HCT116 (cell line): ENCODE measurements at regions not wholly inside any gene's neighbourhood (a gene's known extent, or its start where the extent isn't known, plus 50 kb on each side); places are given as distances from the start of the nearest gene placed in this dataset.

Experiments used
- ATAC-seq: fragments of 200-7000 bp; cut with Tn5 transposase; 2 replicates; pipeline ENCODE4 v1.9.1; 2020; ENCODE audit warnings: mild to moderate bottlenecking, moderate library complexity
- BruUV-seq: library from RNA; stranded (reverse); fragments of 400-500 nt; replicated peaks from 2 replicates; lab custom pipeline; 2021; lab: Mats Ljungman, UMichigan
- CTCF ChIA-PET: fragments of 300-600 bp; sonication (Branson Sonifier 250); formaldehyde crosslinking; loops from one replicate; lab custom pipeline; 2021; ENCODE audit warnings: antibody characterized with exemption; lab: Charles Lee
- POLR2A ChIA-PET: fragments of 300-600, 350-600 bp; sonication (Branson Sonifier 250); formaldehyde crosslinking; loops from one replicate; lab custom pipeline; 2021; ENCODE audit warnings: antibody characterized with exemption; lab: Charles Lee
- RAD21 ChIA-PET, 2 experiments: fragments of 300-600 bp; sonication (Branson Sonifier 250); formaldehyde crosslinking; loops; one replicate each; lab custom pipeline; 2023; ENCODE audit warnings: low total read pairs in 2 of 2; ENCODE audit not compliant: uncharacterized antibody in 2 of 2, unreplicated experiment in 2 of 2, low non-redundant PET in 1 of 2; lab: Charles Lee
- DNase-seq: peaks from one replicate; pipeline ENCODE4 v3.0.0-alpha.2; 2010; ENCODE audit warnings: low read depth, low spot score
- H2AFZ ChIP-seq: fragments of 200-600 bp; shearing (Covaris generic), sonication (generic); 2 replicates; pipeline ENCODE4 v1.6.1; 2017; ENCODE audit warnings: low read depth, mixed run types, mixed read lengths, antibody characterized with exemption, low read length; ENCODE audit not compliant: poor library complexity, severe bottlenecking
- H3K27ac ChIP-seq: 2 replicates; pipeline ENCODE4 v1.5.1; 2012; ENCODE audit warnings: low read depth, low read length
- H3K27me3 ChIP-seq: fragments of 200-600 bp; sonication (generic); 2 replicates; pipeline ENCODE4 v1.6.1; 2016; ENCODE audit warnings: mixed run types, low read length, mixed read lengths; ENCODE audit not compliant: insufficient read depth
- H3K36me3 ChIP-seq, 2 experiments: fragments of 200-500 bp in 1 of 2; fragments of 200-600 bp in 1 of 2; sonication (Bioruptor generic) in 1 of 2; sonication (generic) in 1 of 2; 2 replicates each; pipeline versions ENCODE4 v1.5.1 to v1.6.1; 2014 to 2016; ENCODE audit warnings: low read length in 2 of 2, inconsistent platforms in 1 of 2, mixed read lengths in 1 of 2, mixed run types in 1 of 2; ENCODE audit not compliant: insufficient read depth in 2 of 2, control insufficient read depth in 1 of 2
- H3K4me1 ChIP-seq, 2 experiments: fragments of 200-600 bp in 1 of 2; sonication (generic) in 1 of 2; 2 replicates each; pipeline versions ENCODE4 v1.5.1 to v1.6.1; 2012 to 2017; ENCODE audit warnings: low read length in 2 of 2, inconsistent platforms in 1 of 2, mild to moderate bottlenecking in 1 of 2, mixed read lengths in 1 of 2, mixed run types in 1 of 2, moderate library complexity in 1 of 2; ENCODE audit not compliant: insufficient read depth in 2 of 2, control insufficient read depth in 1 of 2
- H3K4me2 ChIP-seq: fragments of 200-600 bp; sonication (generic); 2 replicates; pipeline ENCODE4 v1.6.1; 2017; ENCODE audit warnings: mixed run types, low read length, mixed read lengths
- H3K4me3 ChIP-seq, 2 experiments: fragments of 200-600 bp in 1 of 2; sonication (generic) in 1 of 2; replicated peaks in 1 of 2; 2 replicates each; pipeline ENCODE4 v1.5.1; 2011 to 2016; ENCODE audit warnings: low read length in 2 of 2, control low read depth in 1 of 2, low read depth in 1 of 2, mild to moderate bottlenecking in 1 of 2, mixed read lengths in 1 of 2, mixed run types in 1 of 2
- H3K79me2 ChIP-seq: fragments of 200-600 bp; sonication (generic); 2 replicates; pipeline ENCODE4 v1.6.1; 2017; ENCODE audit warnings: mild to moderate bottlenecking, mixed run types, low read length, moderate library complexity, mixed read lengths; ENCODE audit not compliant: insufficient read depth
- H3K9ac ChIP-seq: fragments of 200-600 bp; sonication (generic); 2 replicates; pipeline ENCODE4 v1.6.1; 2016; ENCODE audit warnings: low read length, mixed read lengths
- H3K9me2 ChIP-seq: fragments of 200-600 bp; sonication (generic), shearing (Covaris generic); 2 replicates; pipeline ENCODE4 v1.6.1; 2017; ENCODE audit warnings: mixed run types, mild to moderate bottlenecking, moderate library complexity; ENCODE audit not compliant: insufficient read depth
- H3K9me3 ChIP-seq, 2 experiments: fragments of 200-500 bp in 1 of 2; fragments of 200-600 bp in 1 of 2; sonication (Bioruptor generic) in 1 of 2; sonication (generic) in 1 of 2; 2 replicates each; pipeline ENCODE4 v1.6.1; 2014 to 2017; ENCODE audit warnings: low read length in 2 of 2, mixed read lengths in 2 of 2, inconsistent platforms in 1 of 2, low read depth in 1 of 2, mild to moderate bottlenecking in 1 of 2, mixed run types in 1 of 2, moderate library complexity in 1 of 2; ENCODE audit not compliant: control insufficient read depth in 1 of 2, insufficient read depth in 1 of 2
- H4K20me1 ChIP-seq: fragments of 200-600 bp; sonication (generic), shearing (Covaris generic); 2 replicates; pipeline ENCODE4 v1.6.1; 2017; ENCODE audit warnings: mixed run types, mild to moderate bottlenecking, moderate library complexity; ENCODE audit not compliant: insufficient read depth
- ATF3 ChIP-seq: IDR thresholded peaks from 2 replicates; pipeline ENCODE4 v1.6.1; 2012
- CBX3 ChIP-seq: IDR thresholded peaks from 2 replicates; pipeline ENCODE4 v1.6.1; 2012; ENCODE audit warnings: low read depth
- CTCF ChIP-seq, 3 experiments: fragments of 200-600 bp in 1 of 3; sonication (generic) in 1 of 3; IDR thresholded peaks in 2 of 3; conservative IDR thresholded peaks in 1 of 3; 2 replicates each; pipeline ENCODE4 v1.5.1; 2012 to 2017; ENCODE audit warnings: low read depth in 2 of 3, low read length in 2 of 3, antibody characterized with exemption in 1 of 3, borderline replicate concordance in 1 of 3, control low read depth in 1 of 3, mild to moderate bottlenecking in 1 of 3, mixed read lengths in 1 of 3, mixed run types in 1 of 3, moderate library complexity in 1 of 3; ENCODE audit not compliant: insufficient read depth in 1 of 3
- EGR1 ChIP-seq: IDR thresholded peaks from 2 replicates; pipeline ENCODE4 v1.6.1; 2012; ENCODE audit warnings: low read depth
- ELF1 ChIP-seq: IDR thresholded peaks from 2 replicates; pipeline ENCODE4 v1.6.1; 2012; ENCODE audit warnings: low read depth, borderline replicate concordance
- FOSL1 ChIP-seq: IDR thresholded peaks from 2 replicates; pipeline ENCODE4 v1.6.1; 2012; ENCODE audit warnings: low read depth
- MAX ChIP-seq: IDR thresholded peaks from 2 replicates; pipeline ENCODE4 v1.6.1; 2012
- POLR2AphosphoS5 ChIP-seq: IDR thresholded peaks from 2 replicates; pipeline ENCODE4 v1.6.1; 2011; ENCODE audit warnings: mild to moderate bottlenecking, low read depth, low read length, moderate library complexity
- SIN3A ChIP-seq: IDR thresholded peaks from 2 replicates; pipeline ENCODE4 v1.6.1; 2012; ENCODE audit warnings: low read depth
- TCF7L2 ChIP-seq: IDR thresholded peaks from 2 replicates; pipeline ENCODE4 v1.7.0; 2011; ENCODE audit warnings: borderline replicate concordance, inconsistent platforms; ENCODE audit not compliant: insufficient read depth, insufficient read length; ENCODE audit errors: extremely low read depth
- YY1 ChIP-seq: IDR thresholded peaks from 2 replicates; pipeline ENCODE4 v1.6.1; 2011; ENCODE audit warnings: low read length, low read depth, moderate library complexity, mild to moderate bottlenecking; ENCODE audit not compliant: insufficient replicate concordance; ENCODE audit errors: extremely low read depth
- ZBTB33 ChIP-seq: IDR thresholded peaks from 2 replicates; pipeline ENCODE4 v1.6.1; 2011; ENCODE audit warnings: mild to moderate bottlenecking, low read length, moderate library complexity; ENCODE audit not compliant: insufficient replicate concordance; ENCODE audit errors: extremely low read depth
- intact Hi-C: fragments of 100-400 bp; cut with micrococcal nuclease; formaldehyde crosslinking; loops from 2 replicates; pipeline ENCODE4 v1.10.0; 2022

GRCh38 chr5:159819591-159820411, 96.5 kb upstream of the ADRA1B start (continued):
- TF ChIP-seq FOSL1 (peak; percentile 30; the same call in 1 of the 2 replicates), CBX3 (no peak), YY1 (no peak), CTCF (IDR thresholded peaks at IDR 0.05 in 2 of 3, conservative IDR thresholded peaks at IDR 0.05 in 1 of 3; ENCODE audit: borderline replicate concordance in 1 of 3, insufficient read depth in 1 of 3, low read depth in 2 of 3, low read length in 2 of 3) (no peak), POLR2AphosphoS5 (no peak), EGR1 (no peak)
- TF ChIP-seq, all 23 proteins: peak for 2

GRCh38 chr5:159820692-159821091, 95.6 kb upstream of the ADRA1B start:
- no TSS peak for BruUV-seq
- ChIA-PET CTCF (no interaction called here), POLR2A (no interaction called here), RAD21 (no interaction called here)
- Histone ChIP-seq H3K27me3 (no peaks in the 10 kb centered on the region), H3K79me2 (no peaks in the 10 kb centered on the region), H3K4me3 (no peak overlapping the region), H3K9me3 (no peaks in the 10 kb centered on the region), H3K36me3 (no peaks in the 10 kb centered on the region), H3K9ac (no peak overlapping the region), H3K27ac (no peak overlapping the region), H3K4me2 (no peak overlapping the region), H3K4me1 (peaks cover 10 to 26% of the 10 kb centered on the region in 2 experiments), H2AFZ (no peak overlapping the region), H3K9me2 (no peaks in the 10 kb centered on the region), H4K20me1 (no peaks in the 10 kb centered on the region)
- DNase-seq (no peak), ATAC-seq (no peak)
- intact Hi-C loops, result loop anchor here (10.0 kb wide), 1 partner anchor 376 kb away; no protein-coding TSS in a partner anchor
- no peak for TF ChIP-seq POLR2AphosphoS5
- no peak for TF ChIP-seq TCF7L2
- TF ChIP-seq CTCF (IDR thresholded peaks at IDR 0.05 in 2 of 3, conservative IDR thresholded peaks at IDR 0.05 in 1 of 3; ENCODE audit: borderline replicate concordance in 1 of 3, insufficient read depth in 1 of 3, low read depth in 2 of 3, low read length in 2 of 3), result no peak
- no peak for TF ChIP-seq SIN3A
- no peak for TF ChIP-seq ATF3
- no peak for TF ChIP-seq ELF1
- TF ChIP-seq MAX, result no peak
- TF ChIP-seq ZBTB33, result no peak
